AG09309 (cell line): ENCODE measurements at regions not wholly inside any gene's neighbourhood (a gene's known extent, or its start where the extent isn't known, plus 50 kb on each side); places are given as distances from the start of the nearest gene placed in this dataset.
"Not testable (repeated sequence)": the region's sequence is repeated elsewhere in the genome, so short reads cannot be mapped to it uniquely, and the experiment has no call there.

ENCODE experiments used
- DNase-seq: peaks from one replicate; pipeline ENCODE4 v3.0.0-alpha.2; 2010; ENCODE audit warnings: low read depth
- H3K4me3 ChIP-seq: 2 replicates; pipeline ENCODE4 v1.5.1; 2011; ENCODE audit warnings: mild to moderate bottlenecking, low read depth, low read length, moderate library complexity; ENCODE audit not compliant: control insufficient read depth
- TF ChIP-seq, protein P1 (sequence below): IDR thresholded peaks from 2 replicates; pipeline ENCODE4 v1.5.1; 2011; ENCODE audit warnings: mild to moderate bottlenecking, low read depth, low read length, inconsistent platforms; ENCODE audit not compliant: insufficient read depth, control insufficient read depth; ENCODE audit errors: missing control alignments

DNA sequence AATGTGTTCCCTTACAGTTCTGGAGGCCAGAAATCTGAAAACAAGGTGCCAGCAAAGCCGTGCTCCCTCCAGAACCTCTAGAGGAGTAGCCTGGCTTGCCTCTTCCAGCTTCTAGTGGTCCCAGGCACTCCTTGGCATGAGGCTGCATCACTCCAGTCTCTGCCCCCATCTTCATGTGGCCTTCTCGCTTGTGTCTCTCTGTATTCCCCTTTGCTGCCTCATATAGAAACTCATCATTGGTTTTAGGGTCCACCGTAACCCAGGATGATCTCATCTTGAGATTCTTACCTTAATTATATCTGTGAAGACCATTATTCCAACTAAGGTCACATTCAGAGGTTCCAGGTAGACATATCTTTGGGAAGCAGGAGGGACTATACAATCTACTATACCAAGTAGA is 182.4 kb downstream of the SKIDA1 start:
- no peak for DNase-seq
- no peak overlapping the region for H3K4me3 ChIP-seq
- TF ChIP-seq, protein P1, sequence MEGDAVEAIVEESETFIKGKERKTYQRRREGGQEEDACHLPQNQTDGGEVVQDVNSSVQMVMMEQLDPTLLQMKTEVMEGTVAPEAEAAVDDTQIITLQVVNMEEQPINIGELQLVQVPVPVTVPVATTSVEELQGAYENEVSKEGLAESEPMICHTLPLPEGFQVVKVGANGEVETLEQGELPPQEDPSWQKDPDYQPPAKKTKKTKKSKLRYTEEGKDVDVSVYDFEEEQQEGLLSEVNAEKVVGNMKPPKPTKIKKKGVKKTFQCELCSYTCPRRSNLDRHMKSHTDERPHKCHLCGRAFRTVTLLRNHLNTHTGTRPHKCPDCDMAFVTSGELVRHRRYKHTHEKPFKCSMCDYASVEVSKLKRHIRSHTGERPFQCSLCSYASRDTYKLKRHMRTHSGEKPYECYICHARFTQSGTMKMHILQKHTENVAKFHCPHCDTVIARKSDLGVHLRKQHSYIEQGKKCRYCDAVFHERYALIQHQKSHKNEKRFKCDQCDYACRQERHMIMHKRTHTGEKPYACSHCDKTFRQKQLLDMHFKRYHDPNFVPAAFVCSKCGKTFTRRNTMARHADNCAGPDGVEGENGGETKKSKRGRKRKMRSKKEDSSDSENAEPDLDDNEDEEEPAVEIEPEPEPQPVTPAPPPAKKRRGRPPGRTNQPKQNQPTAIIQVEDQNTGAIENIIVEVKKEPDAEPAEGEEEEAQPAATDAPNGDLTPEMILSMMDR, result no peak

DNA sequence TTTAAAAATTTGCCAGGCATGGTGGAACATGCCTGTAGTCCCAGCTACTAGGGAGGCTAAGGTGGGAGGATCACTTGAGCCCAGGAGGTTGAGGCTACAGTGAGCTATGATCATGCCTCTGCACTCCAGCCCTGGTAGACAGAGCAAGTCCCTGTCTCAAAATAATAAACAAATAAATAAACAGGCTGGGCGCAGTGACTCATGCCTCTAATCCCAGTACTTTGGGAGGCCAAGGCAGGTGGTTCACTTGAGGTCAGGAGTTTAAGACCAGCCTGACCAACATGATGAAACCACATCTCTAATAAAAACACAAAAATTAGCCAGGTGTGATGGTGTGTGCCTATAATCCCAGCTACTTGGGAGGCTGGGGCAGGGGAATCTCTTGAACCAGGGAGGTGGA is 183.0 kb downstream of the SKIDA1 start:
- not testable (repeated sequence) for H3K4me3 ChIP-seq, DNase-seq

DNA sequence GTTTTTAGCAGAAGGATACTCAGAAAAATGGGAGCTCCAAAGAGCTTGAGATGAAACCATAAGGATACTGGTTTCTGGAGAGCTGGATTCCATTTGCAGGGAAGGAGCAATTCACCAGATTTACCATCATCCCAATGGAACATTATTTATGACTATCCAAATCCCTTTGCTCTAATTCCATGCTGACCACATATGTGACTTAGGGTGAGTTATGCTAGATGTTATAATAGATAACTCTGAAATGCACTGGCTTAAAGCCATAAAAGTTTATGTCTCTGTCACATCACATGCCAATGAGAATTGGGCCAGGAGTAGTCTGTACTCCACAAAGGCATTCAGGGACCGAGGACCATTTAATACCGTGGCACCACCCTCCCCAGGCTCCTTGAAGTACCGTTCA is 185.2 kb downstream of the SKIDA1 start:
- TF ChIP-seq, protein P1, result no peak
- H3K4me3 ChIP-seq, result no peak overlapping the region
- no peak for DNase-seq

DNA sequence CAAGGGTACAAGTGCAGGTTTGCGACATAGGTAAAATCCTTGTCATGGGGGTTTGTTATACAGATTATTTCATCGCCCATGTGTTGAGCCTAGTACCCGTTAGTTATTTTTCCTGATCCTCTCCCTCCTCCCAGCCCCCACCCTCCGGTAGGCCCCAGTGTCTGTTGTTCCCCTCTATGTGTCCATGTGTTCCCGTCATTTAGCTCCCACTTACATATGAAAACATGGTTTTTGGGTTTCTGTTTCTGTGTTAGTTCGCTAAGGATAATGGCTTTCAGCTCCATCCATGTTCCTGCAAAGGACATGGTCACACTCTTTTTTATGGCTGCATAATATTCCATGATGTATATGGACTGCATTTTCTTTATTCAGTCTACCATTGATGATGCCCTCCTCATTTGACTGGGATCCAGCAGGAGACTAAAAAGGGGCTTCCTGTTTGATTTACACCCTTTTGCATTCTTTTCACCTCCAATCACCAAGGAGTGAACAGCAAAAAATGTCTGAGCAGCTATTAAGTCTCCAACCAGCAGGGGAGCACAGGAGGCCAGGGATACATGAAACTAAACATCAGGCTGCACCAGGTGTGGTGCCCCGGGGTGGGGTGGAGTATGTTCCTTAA is 188.2 kb downstream of the SKIDA1 start:
- no peak overlapping the region for H3K4me3 ChIP-seq
- DNase-seq, result no peak
- TF ChIP-seq, protein P1, result no peak

DNA sequence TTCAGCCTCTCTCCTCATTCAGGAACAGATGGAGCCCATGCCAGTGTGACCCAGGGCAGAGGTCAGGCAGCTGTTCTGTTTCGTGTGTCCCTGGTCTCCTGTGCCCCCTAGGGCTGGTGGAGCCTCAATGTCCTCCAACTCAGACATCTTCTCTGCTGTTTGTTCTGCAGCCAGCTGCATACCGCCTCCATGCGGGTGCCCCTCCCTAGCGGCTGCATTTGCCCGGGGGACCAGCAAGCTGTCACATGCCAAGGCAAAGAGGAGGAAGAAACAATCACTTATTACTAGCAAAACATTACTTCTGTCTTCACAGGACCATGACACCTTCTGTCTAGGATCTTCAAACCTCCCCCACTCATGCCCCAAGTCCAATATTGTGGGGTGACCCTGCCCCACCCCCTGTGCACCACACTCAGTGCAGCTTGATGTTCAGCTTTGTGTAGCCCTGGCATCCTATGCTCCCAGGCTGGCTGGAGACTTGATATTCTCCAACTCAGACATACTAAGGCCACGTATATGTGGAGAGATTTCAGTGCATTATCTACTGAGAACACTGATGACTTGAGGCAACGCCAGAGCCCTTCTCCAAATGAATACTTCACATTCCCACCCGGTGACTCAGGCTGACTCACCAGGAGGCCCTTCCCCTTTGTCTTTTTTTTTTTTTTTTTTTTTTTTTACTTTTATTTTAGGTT is 188.9 kb downstream of the SKIDA1 start:
- H3K4me3 ChIP-seq, result no peak overlapping the region
- DNase-seq, result peak; percentile 74
- TF ChIP-seq, protein P1, result no peak

DNA sequence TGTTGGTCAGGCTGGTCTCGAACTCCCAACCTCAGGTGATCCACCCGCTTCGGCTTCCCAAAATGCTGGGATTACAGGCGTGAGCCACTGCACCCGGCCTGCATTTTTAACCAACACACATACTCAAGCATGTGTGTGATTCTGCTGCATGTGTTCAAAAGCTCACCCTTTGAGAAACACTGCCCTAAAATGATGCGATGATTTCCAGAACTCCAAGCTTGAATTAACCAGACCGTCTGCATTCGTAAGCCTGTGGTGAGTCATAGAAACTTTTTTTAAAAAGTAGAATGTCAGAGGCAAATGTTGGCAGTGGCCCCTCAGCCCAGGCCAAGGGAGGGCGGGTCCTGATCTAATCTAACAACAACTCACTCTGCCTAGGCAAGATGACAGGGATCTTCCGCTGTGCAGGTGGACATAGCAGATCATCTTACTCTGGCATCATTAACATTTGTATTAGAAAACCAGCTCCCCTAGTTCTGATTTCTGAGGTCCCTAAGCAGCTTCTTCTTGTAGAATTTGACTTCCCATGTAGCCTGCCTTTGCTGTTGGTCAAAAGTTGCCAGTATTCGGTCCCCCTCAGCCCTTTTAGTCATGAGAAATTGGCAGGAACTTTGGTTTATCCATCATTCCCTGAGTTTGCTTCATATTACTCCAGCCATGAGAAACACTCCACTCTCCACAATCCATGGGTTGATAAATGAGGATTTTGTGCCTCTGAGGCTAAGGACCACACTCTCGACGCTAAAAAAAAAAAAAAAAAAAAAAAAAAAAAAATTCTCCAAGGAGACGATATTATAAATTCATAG is 190.4 kb downstream of the SKIDA1 start:
- H3K4me3 ChIP-seq, result no peak overlapping the region
- TF ChIP-seq, protein P1, result no peak
- peak; percentile 64 for DNase-seq

DNA sequence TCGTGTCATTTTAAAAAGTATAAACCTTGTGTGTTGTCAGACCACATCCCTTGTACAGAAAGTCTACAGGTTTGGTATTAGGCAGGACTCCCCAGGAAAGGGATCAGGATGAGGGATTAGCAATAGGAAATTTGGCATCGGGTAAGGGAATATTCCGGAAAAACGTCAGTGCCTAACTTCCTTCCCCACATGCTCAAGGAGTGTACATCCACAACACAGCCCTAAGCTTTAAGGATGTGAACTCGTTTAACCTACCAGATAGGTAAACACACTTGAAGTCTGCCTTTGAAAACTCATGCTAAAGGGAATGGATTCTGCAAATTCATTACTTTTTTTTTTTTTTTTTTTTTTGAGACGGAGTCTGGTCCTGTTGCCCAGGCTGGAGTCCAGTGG is 194.9 kb downstream of the SKIDA1 start:
- DNase-seq, result no peak
- no peak overlapping the region for H3K4me3 ChIP-seq
- TF ChIP-seq, protein P1, result no peak
